ENCODE measurements at regions not wholly inside any gene's neighbourhood (a gene's known extent, or its start where the extent isn't known, plus 50 kb on each side); places are given as distances from the start of the nearest gene placed in this dataset.

- ChIA-PET CTCF (no interaction called here), POLR2A (no interaction called here)
- H3K4me3 ChIP-seq (ENCODE audit: low read depth, low read length), result no peak overlapping the region
- DNase-seq (ENCODE audit: low read depth), result no peak
- H3K27me3 ChIP-seq (ENCODE audit: control insufficient read depth, insufficient read depth, low read length), result no peaks in the 10 kb centered on the region
- H3K36me3 ChIP-seq (ENCODE audit: control insufficient read depth, insufficient read depth, low read length), result no peaks in the 10 kb centered on the region
- TF ChIP-seq CTCF (IDR thresholded peaks at IDR 0.05; ENCODE audit: insufficient read depth, low read depth, low read length), result no peak
Measured at GRCh38 chr22:34781681-34782080, 284.3 kb upstream of the ISX start.

GRCh38 chr22:34783436-34783835 is 282.5 kb upstream of the ISX start:
- Histone ChIP-seq H3K27me3 (ENCODE audit: control insufficient read depth, insufficient read depth, low read length) (no peaks in the 10 kb centered on the region), H3K4me3 (ENCODE audit: low read depth, low read length) (no peak overlapping the region), H3K36me3 (ENCODE audit: control insufficient read depth, insufficient read depth, low read length) (no peaks in the 10 kb centered on the region)
- DNase-seq (ENCODE audit: low read depth), result no peak
- ChIA-PET CTCF (no interaction called here), POLR2A (no interaction called here)
- no peak for TF ChIP-seq CTCF (IDR thresholded peaks at IDR 0.05; ENCODE audit: insufficient read depth, low read depth, low read length)

GRCh38 chr22:34784056-34784455 is 281.9 kb upstream of the ISX start:
- H3K36me3 ChIP-seq (ENCODE audit: control insufficient read depth, insufficient read depth, low read length), result no peaks in the 10 kb centered on the region
- CTCF ChIA-PET, result no interaction called here
- no peak for DNase-seq (ENCODE audit: low read depth)
- no peaks in the 10 kb centered on the region for H3K27me3 ChIP-seq (ENCODE audit: control insufficient read depth, insufficient read depth, low read length)
- POLR2A ChIA-PET, result no interaction called here
- TF ChIP-seq CTCF (IDR thresholded peaks at IDR 0.05; ENCODE audit: insufficient read depth, low read depth, low read length), result no peak
- H3K4me3 ChIP-seq (ENCODE audit: low read depth, low read length), result no peak overlapping the region

GRCh38 chr22:34797826-34798225 is 268.1 kb upstream of the ISX start:
- Histone ChIP-seq H3K27me3 (ENCODE audit: control insufficient read depth, insufficient read depth, low read length) (peaks cover 1% of the 10 kb centered on the region; the same call in 1 of the 2 replicates), H3K36me3 (ENCODE audit: control insufficient read depth, insufficient read depth, low read length) (no peaks in the 10 kb centered on the region), H3K4me3 (ENCODE audit: low read depth, low read length) (no peak overlapping the region)
- no peak for TF ChIP-seq CTCF (IDR thresholded peaks at IDR 0.05; ENCODE audit: insufficient read depth, low read depth, low read length)
- ChIA-PET POLR2A (no interaction called here), CTCF (no interaction called here)
- DNase-seq (ENCODE audit: low read depth), result no peak

- ChIA-PET CTCF (no interaction called here), POLR2A (no interaction called here)
- Histone ChIP-seq H3K36me3 (ENCODE audit: control insufficient read depth, insufficient read depth, low read length) (no peaks in the 10 kb centered on the region), H3K4me3 (ENCODE audit: low read depth, low read length) (no peak overlapping the region), H3K27me3 (ENCODE audit: control insufficient read depth, insufficient read depth, low read length) (peaks cover 1% of the 10 kb centered on the region; the same call in 1 of the 2 replicates)
- DNase-seq (ENCODE audit: low read depth), result no peak
- no peak for TF ChIP-seq CTCF (IDR thresholded peaks at IDR 0.05; ENCODE audit: insufficient read depth, low read depth, low read length)
Measured at GRCh38 chr22:34798605-34799004, 267.4 kb upstream of the ISX start.
